Stimulated activated naive B cell treated with anti-CD40 and anti-IgM and Interleukin-4, amounts not matched to agents 10 μg/mL and 1 μg/mL and 100 μg/mL, for 72 hours (primary cell): ENCODE measurements at regions not wholly inside any gene's neighbourhood (a gene's known extent, or its start where the extent isn't known, plus 50 kb on each side); places are given as distances from the start of the nearest gene placed in this dataset.

Source experiments
- ATAC-seq, 2 donors: fragments of 150-1000 bp; cut with Tn5 transposase; replicated peaks; 2 replicates each; pipeline ENCODE4 v1.10.0; 2021; ENCODE audit warnings: moderate library complexity in 1 of 2
- DNase-seq: peaks from one replicate; pipeline ENCODE4 v3.0.0; 2021
- H3K27ac Mint-ChIP-seq: one replicate; pipeline ENCODE4 v1.8.0; 2022; ENCODE audit warnings: mild to moderate bottlenecking, mixed read lengths
- H3K27me3 Mint-ChIP-seq, 2 donors: one replicate each; pipeline ENCODE4 v1.8.0; 2022; ENCODE audit warnings: mixed read lengths in 2 of 2
- H3K36me3 Mint-ChIP-seq, 2 donors: one replicate each; pipeline ENCODE4 v1.8.0; 2022; ENCODE audit warnings: mixed read lengths in 2 of 2, mild to moderate bottlenecking in 1 of 2
- H3K4me1 Mint-ChIP-seq, 2 donors: one replicate each; pipeline ENCODE4 v1.8.0; 2022; ENCODE audit warnings: mixed read lengths in 2 of 2, mild to moderate bottlenecking in 1 of 2
- H3K4me3 Mint-ChIP-seq, 2 donors: one replicate each; pipeline ENCODE4 v1.8.0; 2022; ENCODE audit warnings: mild to moderate bottlenecking in 2 of 2, mixed read lengths in 2 of 2, moderate library complexity in 1 of 2
- H3K9me3 Mint-ChIP-seq, 2 donors: one replicate each; pipeline ENCODE4 v1.8.0; 2022; ENCODE audit warnings: mixed read lengths in 2 of 2, mild to moderate bottlenecking in 1 of 2

DNA sequence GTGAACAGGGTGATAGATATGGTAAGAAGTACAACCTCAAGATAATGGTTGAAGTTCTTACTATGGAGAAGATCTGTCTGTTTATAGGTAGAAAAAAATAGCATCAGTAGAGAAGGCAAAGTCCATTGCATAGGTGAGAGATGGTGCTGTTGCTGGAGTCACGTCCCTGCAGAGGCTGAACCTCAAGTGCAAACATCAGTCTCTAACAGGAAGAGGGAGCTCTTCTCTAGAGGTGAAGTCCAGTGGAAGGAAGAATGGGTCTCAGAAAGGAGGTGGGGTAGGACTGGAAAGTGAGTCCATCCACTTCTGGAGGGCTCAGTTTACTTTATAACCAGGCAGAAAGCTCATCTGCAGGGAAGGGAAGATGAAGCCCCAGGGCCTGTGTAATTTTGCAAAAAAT lies 337.7 kb downstream of the MEIS1 start:
- no peak for DNase-seq
- Mint-ChIP-seq H3K4me3 (no peak overlapping the region), H3K4me1 (no peaks in the 10 kb centered on the region), H3K36me3 (no peaks in the 10 kb centered on the region), H3K27me3 (no peaks in the 10 kb centered on the region), H3K27ac (no peak overlapping the region), H3K9me3 (peaks cover 0 to 1% of the 10 kb centered on the region in 2 donors)
- no peak for ATAC-seq

DNA sequence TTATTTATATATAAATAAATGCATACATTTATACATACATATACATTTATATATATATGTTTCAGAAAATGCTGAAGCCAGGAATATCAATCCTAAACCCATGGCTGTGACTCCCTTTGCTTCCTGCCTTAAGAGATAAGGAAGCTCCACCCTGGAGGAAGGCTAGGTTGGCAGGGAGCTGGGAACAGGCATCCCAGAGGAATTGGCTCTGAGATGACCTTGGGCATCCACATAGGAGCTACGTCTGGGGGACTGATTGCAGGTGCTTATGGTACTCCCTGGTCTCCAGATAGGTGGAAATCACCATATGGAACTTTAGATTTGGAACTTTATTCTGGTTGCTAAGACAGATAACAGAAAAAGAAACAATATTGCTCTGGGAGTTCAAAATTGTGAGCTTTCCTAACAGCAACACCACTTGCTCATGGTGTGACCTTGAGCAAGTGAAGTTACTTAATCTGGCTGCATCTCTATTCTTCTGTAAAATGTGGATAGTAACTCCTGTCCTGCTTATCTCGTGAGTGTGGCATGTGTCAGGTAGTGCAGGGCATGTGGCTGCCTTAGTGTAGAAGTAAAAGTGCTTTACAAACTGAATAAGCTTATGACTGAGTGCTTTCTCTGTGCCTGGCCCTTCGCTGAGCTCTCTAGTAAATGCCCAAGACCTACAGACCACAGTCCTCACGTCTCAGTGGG lies 341.0 kb downstream of the MEIS1 start:
- no peak for DNase-seq
- no peak overlapping the region for H3K27ac Mint-ChIP-seq
- H3K27me3 Mint-ChIP-seq, result no peaks in the 10 kb centered on the region
- H3K9me3 Mint-ChIP-seq, result peaks cover 0 to 1% of the 10 kb centered on the region in 2 donors
- H3K4me1 Mint-ChIP-seq, result no peaks in the 10 kb centered on the region
- ATAC-seq, result no peak
- H3K4me3 Mint-ChIP-seq, result no peak overlapping the region
- H3K36me3 Mint-ChIP-seq, result no peaks in the 10 kb centered on the region

DNA sequence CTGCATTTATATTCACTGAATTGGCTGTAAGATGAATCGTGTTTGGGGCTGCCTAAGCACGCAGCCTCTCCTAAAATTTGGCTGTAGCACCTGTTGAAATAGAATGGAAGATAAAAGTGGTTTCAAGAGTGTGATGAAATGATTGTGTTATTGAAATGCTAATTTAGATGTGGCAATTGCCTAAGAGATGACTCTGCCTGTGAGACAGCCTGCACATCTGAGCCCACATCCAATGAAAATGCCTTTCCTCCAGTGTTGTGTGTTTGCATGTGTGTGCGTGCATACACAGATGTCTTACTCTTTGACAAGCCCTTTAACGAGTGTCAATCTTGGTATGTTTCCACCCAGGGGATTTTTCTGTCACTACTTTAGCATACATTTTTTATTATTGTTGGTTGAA lies 346.9 kb downstream of the MEIS1 start:
- no peak for ATAC-seq
- H3K36me3 Mint-ChIP-seq, result no peaks in the 10 kb centered on the region
- no peak for DNase-seq
- peaks cover 0 to 1% of the 10 kb centered on the region in 2 donors for H3K9me3 Mint-ChIP-seq
- no peaks in the 10 kb centered on the region for H3K27me3 Mint-ChIP-seq
- H3K27ac Mint-ChIP-seq, result no peak overlapping the region
- H3K4me1 Mint-ChIP-seq, result no peaks in the 10 kb centered on the region
- H3K4me3 Mint-ChIP-seq, result no peak overlapping the region

DNA sequence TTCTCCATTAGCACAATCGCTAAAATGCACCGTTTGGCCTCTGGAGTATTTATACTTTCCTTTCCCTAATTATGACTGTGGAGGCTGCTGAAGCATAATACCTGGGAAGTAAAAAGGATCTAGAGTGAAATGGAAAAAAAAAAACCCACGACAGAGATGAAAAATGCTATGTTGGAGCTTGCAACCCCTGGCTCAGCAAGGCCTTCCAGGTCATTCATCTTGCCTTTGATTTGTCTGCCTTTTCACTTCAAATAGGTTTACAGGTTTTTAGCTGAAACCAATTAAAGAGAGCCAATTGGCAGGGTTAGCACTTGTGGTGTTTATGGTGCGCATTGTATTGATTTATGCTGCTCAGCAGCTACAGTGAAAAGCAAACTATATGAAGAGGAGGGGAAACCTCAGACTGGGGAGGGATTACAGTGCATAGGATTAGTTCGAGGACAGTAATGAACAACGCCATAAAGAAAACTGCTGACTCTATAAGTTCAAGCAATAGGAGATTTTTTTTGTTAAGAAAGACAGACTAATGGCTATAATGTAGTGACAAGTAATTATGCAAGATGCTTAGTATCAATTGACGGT lies 347.9 kb downstream of the MEIS1 start:
- Mint-ChIP-seq H3K4me3 (no peak overlapping the region), H3K27me3 (no peaks in the 10 kb centered on the region), H3K4me1 (no peaks in the 10 kb centered on the region), H3K9me3 (no peaks in the 10 kb centered on the region), H3K36me3 (no peaks in the 10 kb centered on the region), H3K27ac (no peak overlapping the region)
- DNase-seq (no peak), ATAC-seq (no peak)

DNA sequence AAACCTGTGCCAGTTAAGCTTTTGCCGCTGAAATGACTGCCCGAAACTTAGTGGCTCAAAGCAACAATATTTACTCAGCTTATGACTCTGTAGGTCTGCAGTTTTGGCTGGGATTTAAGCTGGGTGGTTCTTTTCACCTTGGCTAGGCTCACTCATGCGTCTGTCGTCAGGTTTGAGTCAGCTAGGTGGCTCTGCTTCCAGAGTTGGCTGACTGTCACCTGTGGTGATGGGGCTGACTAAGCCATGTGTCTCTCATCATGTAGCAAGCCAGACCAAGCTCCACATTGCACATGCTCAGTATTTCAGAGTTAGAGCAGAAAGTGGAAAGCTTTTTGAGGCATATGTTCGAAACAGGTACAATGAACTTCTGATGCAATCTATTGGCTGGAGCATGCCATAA lies 354.8 kb downstream of the MEIS1 start:
- ATAC-seq, result no peak
- no peaks in the 10 kb centered on the region for H3K4me1 Mint-ChIP-seq
- H3K4me3 Mint-ChIP-seq, result no peak overlapping the region
- H3K36me3 Mint-ChIP-seq, result no peaks in the 10 kb centered on the region
- no peaks in the 10 kb centered on the region for H3K9me3 Mint-ChIP-seq
- H3K27ac Mint-ChIP-seq, result no peak overlapping the region
- no peaks in the 10 kb centered on the region for H3K27me3 Mint-ChIP-seq
- no peak for DNase-seq

DNA sequence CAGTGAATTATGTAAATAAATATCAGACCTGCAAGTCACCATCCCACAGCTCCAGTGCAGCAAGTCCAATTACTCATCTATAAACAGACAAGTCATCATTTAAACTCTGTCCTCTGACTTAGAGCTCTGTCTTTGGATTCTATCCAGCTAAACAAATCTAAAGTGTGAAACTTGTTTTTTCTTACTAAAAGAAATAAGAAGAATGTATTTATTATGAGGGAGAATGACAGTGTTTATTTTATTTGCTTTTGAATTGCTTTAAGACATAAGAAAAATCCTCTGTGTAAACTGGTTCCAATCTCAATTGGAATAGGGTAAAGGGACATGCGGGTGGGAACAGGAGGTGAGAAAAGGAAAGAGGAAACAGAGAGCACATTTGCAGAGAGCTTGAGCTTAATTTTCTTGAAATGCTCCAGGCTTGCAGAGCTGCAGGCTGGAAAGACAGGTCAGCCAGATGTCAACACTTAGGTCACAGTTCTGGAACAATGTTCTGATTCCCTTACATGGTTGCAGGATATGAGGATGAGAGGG lies 355.8 kb downstream of the MEIS1 start:
- H3K36me3 Mint-ChIP-seq, result no peaks in the 10 kb centered on the region
- H3K4me3 Mint-ChIP-seq, result no peak overlapping the region
- no peak for DNase-seq
- no peaks in the 10 kb centered on the region for H3K4me1 Mint-ChIP-seq
- no peak for ATAC-seq
- no peaks in the 10 kb centered on the region for H3K9me3 Mint-ChIP-seq
- H3K27ac Mint-ChIP-seq, result no peak overlapping the region
- H3K27me3 Mint-ChIP-seq, result no peaks in the 10 kb centered on the region

DNA sequence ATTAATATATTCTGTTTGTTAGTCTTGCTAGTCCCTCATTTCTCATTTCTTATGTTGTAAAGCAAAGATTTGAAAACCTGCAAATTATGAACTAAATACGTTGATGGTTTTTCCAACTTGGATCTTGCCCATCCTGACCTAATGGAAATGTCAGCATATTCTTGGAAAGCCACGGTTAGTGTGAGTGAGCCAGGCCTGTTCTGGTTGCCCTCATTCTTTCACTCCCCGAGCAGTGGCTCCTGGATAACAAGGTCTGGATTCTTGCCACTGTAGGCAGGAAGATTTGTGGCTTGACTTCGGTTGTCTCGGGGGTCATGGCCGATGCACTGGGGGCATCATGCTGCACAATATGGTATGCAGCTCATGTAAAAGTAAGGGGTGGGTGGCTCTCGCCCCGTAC lies 359.1 kb downstream of the MEIS1 start:
- ATAC-seq (no peak), DNase-seq (no peak)
- Mint-ChIP-seq H3K27me3 (no peaks in the 10 kb centered on the region), H3K27ac (no peak overlapping the region), H3K36me3 (no peaks in the 10 kb centered on the region), H3K4me1 (no peaks in the 10 kb centered on the region), H3K4me3 (no peak overlapping the region), H3K9me3 (peaks cover 0 to 4% of the 10 kb centered on the region in 2 donors)

DNA sequence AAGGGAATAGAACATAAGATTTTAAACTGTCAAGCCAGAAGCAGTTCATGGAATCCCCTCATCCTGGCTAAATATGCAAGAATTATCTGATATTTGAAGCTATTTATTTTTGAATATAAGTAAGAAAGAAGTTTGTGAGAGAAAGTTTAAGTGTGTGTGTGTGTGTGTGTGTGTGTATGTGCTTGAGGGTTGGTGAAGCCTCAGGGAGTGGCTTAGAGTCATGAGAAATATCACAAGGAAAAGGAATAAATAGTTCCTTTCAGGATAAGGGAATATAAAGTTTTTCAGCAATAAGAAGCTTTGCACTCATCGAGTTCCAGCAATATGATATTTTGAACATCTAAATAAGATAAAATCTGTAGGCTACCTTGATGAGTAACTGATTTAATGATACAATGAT lies 359.6 kb downstream of the MEIS1 start:
- Mint-ChIP-seq H3K4me3 (no peak overlapping the region), H3K27me3 (no peaks in the 10 kb centered on the region), H3K4me1 (no peaks in the 10 kb centered on the region), H3K9me3 (peaks cover 0 to 4% of the 10 kb centered on the region in 2 donors), H3K27ac (no peak overlapping the region), H3K36me3 (no peaks in the 10 kb centered on the region)
- DNase-seq, result no peak
- ATAC-seq, result no peak

DNA sequence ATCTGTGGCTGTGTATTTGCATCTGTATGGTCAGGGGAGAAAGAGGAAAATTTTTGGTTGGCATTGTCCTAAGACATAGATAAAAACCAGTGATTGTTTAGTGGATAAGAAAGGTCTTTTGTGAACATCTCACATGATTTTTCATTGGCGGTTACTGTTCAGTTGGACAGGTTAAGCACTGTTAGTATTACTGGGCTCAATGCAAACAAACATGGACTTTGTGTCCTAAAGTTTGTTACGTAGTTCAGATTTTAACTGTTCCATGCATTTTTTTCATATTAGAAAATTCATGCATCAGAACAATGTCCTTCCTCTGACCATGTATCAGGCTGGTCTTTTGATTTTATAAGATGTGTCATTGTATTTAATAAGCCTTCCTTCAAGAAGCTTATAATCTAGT lies 368.0 kb downstream of the MEIS1 start:
- ATAC-seq (no peak), DNase-seq (no peak)
- Mint-ChIP-seq H3K27ac (no peak overlapping the region), H3K27me3 (peaks cover 0 to 4% of the 10 kb centered on the region in 2 donors), H3K9me3 (peaks cover 0 to 4% of the 10 kb centered on the region in 2 donors), H3K36me3 (no peaks in the 10 kb centered on the region), H3K4me3 (no peak overlapping the region), H3K4me1 (no peaks in the 10 kb centered on the region)

DNA sequence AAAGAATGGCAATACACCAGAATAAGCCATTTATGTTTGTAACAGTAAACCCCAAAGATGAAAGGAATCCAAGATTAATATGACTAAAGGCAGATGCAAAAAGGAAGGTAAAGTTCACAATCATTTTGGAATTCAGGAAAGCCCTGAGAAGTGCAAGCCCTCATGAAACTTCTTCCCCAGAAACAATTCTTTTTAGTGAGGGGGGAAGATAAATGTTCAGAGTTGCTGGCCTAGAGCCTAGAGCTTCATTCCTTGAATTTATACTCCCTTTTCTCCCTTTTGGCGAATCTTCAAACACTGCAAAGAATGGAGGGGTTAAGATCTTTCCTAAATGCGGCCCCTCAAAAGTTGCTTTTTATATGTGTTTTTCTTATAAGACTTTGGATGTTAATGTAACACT lies 368.8 kb downstream of the MEIS1 start:
- no peak for DNase-seq
- no peak overlapping the region for H3K4me3 Mint-ChIP-seq

DNA sequence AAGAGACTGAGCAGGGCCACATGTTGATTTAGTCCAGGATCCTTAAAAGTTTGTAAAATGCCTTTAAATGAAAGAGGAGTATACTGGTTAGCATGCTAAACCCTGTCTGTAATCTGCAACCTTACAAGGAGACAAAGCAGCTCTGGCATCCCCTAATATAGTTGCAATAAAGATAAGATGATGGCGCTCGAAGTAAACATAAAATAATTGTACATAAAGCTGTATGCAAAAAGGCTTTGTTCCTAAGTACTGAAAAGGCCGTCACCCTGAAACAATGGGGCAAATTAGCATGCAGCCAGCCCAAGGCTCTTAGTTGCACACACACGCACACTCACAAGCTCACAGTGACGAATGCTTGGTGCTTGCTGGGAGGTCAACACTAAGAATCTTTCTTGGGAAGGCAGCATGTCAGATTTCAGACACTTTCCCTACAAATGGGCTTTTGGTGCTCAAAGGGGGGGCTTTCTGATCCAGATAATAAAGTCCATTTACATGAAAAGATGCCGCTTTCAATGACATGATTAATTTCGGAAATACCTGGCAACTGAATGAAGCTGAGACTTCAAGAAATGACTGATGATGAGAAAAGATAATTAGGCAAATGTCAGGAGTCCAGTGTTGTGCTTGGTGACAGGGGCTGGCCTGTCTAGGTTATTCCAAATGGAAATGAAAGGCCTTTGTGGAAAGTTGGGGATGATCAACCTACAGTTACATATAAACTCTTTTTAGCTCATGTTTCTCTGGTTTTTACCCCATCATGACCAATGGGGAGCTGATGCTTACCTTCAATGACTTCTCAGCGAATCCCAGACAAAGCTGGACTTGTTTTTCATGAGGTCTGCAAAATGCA lies 370.3 kb downstream of the MEIS1 start:
- DNase-seq (no peak), ATAC-seq (no peak)
- H3K27me3 Mint-ChIP-seq, result no peaks in the 10 kb centered on the region
- no peak overlapping the region for H3K4me3 Mint-ChIP-seq
- no peaks in the 10 kb centered on the region for H3K36me3 Mint-ChIP-seq
- no peaks in the 10 kb centered on the region for H3K9me3 Mint-ChIP-seq
- no peak overlapping the region for H3K27ac Mint-ChIP-seq
- no peaks in the 10 kb centered on the region for H3K4me1 Mint-ChIP-seq

More for the DNA sequence above, 368.8 kb downstream of the MEIS1 start:
- no peak for ATAC-seq
- no peaks in the 10 kb centered on the region for H3K4me1 Mint-ChIP-seq
- no peaks in the 10 kb centered on the region for H3K36me3 Mint-ChIP-seq
- H3K27me3 Mint-ChIP-seq, result peaks cover 0 to 4% of the 10 kb centered on the region in 2 donors
- no peak overlapping the region for H3K27ac Mint-ChIP-seq
- H3K9me3 Mint-ChIP-seq, result peaks cover 0 to 2% of the 10 kb centered on the region in 2 donors

DNA sequence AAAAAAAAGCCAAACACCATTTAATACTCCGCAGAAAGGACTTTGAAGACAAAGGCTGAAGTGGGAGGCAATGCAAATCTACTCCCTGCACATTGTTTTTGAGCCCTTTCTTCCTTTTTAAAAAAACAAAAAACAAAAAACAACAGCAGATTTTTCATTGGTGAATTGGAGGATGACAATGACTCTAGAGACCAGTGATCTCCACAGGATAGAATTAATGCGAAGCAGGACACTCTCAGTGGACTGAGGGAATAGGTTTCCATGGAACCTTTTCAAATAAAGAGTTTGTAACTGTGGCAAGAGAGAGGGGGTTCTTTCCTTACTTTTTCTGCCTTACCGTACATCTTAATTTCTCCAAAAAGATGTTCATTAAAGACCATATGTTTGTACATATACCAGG lies 371.0 kb downstream of the MEIS1 start:
- Mint-ChIP-seq H3K36me3 (no peaks in the 10 kb centered on the region), H3K9me3 (no peaks in the 10 kb centered on the region), H3K4me1 (no peaks in the 10 kb centered on the region), H3K4me3 (no peak overlapping the region), H3K27me3 (no peaks in the 10 kb centered on the region), H3K27ac (no peak overlapping the region)
- DNase-seq (no peak), ATAC-seq (no peak)

DNA sequence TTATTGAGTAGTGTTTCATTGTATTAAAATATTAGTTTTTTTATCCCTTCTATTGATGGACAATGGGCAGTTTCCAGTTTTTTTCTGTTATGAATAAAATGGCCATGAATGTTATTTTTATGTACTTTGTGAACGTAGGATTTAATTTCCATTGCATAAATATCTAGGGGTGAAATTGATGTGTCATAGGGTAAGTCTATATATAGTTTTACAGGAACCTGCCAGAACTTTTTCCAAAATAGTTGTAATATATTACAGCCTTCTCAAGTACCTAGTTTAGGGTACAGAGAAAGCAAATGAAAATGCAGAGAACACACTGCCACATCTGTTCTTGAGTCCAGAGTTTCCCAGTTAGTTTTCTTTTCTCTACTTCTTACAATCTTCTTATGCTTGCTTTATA lies 378.6 kb downstream of the MEIS1 start:
- H3K4me1 Mint-ChIP-seq, result no peaks in the 10 kb centered on the region
- H3K4me3 Mint-ChIP-seq, result no peak overlapping the region
- no peak for DNase-seq
- H3K27ac Mint-ChIP-seq, result no peak overlapping the region
- H3K9me3 Mint-ChIP-seq, result peaks cover 5 to 11% of the 10 kb centered on the region in 2 donors
- no peaks in the 10 kb centered on the region for H3K36me3 Mint-ChIP-seq
- no peaks in the 10 kb centered on the region for H3K27me3 Mint-ChIP-seq
- no peak for ATAC-seq

DNA sequence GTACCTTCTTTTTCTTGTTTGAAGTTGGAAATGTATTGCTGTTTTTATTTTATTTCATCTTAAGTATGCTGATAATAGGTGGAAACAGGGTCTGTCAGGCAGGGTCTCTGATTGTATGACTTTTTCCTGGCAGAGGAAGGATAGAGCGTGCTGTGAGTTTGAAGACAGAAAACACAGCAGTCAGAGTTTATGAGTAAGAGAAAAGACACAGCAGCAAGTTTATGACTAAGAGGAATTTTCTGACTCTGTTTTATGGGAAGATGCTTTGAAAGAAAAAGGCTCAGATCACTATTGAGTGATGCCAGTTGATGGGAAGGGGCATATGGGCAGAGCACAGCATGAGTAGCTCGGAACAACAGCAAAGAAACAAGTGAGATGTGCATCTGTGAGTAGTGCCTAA lies 379.1 kb downstream of the MEIS1 start:
- no peaks in the 10 kb centered on the region for H3K36me3 Mint-ChIP-seq
- peaks cover 6 to 15% of the 10 kb centered on the region in 2 donors for H3K9me3 Mint-ChIP-seq
- ATAC-seq, result no peak
- H3K4me3 Mint-ChIP-seq, result no peak overlapping the region
- no peak overlapping the region for H3K27ac Mint-ChIP-seq
- DNase-seq, result no peak
- no peaks in the 10 kb centered on the region for H3K4me1 Mint-ChIP-seq
- no peaks in the 10 kb centered on the region for H3K27me3 Mint-ChIP-seq

DNA sequence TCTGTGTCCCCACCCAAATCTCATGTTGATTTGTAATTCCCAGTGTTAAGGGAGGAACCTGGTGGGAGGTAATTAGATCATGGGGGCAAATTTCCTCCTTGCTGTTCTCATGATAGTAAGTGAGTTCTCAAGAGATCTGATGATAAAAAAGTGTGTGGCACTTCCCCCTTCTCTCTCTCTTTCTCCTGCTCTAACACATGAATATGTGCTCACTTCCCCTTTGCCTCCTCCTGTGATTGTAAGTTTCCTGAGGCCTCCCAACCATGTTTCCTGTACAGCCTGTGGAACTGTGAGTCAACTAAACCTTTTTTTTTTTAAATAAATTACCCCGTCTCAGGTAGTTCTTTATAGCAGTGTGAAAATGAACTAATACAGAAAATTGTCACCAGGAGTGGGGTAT lies 380.0 kb downstream of the MEIS1 start:
- Mint-ChIP-seq H3K27me3 (no peaks in the 10 kb centered on the region), H3K36me3 (no peaks in the 10 kb centered on the region), H3K27ac (no peak overlapping the region), H3K4me1 (no peaks in the 10 kb centered on the region), H3K4me3 (no peak overlapping the region), H3K9me3 (peaks cover 8 to 17% of the 10 kb centered on the region in 2 donors)
- ATAC-seq (no peak), DNase-seq (no peak)
